Rectal smooth muscle tissue (tissue), 1 donor: ENCODE measurements at regions not wholly inside any gene's neighbourhood (a gene's known extent, or its start where the extent isn't known, plus 50 kb on each side); places are given as distances from the start of the nearest gene placed in this dataset.
"Not testable (repeated sequence)": the region's sequence is repeated elsewhere in the genome, so short reads cannot be mapped to it uniquely, and the experiment has no call there.

Experiments
- H3K27ac ChIP-seq: one replicate; pipeline ENCODE4 v1.7.0; 2013; ENCODE audit warnings: low read depth, low read length, inconsistent platforms
- H3K27me3 ChIP-seq: one replicate; pipeline ENCODE4 v1.7.0; 2013; ENCODE audit warnings: low read length; ENCODE audit not compliant: control insufficient read depth, insufficient read depth
- H3K36me3 ChIP-seq: one replicate; pipeline ENCODE4 v1.7.0; 2013; ENCODE audit warnings: low read length; ENCODE audit not compliant: control insufficient read depth, insufficient read depth
- H3K4me1 ChIP-seq: one replicate; pipeline ENCODE4 v1.7.0; 2013; ENCODE audit warnings: low read length; ENCODE audit not compliant: control insufficient read depth, insufficient read depth
- H3K4me3 ChIP-seq: one replicate; pipeline ENCODE4 v1.7.0; 2013; ENCODE audit warnings: low read length
- H3K9ac ChIP-seq: one replicate; pipeline ENCODE4 v1.7.0; 2013; ENCODE audit warnings: low read length

- H3K36me3 ChIP-seq: no peaks in the 10 kb centered on the region
- no peaks in the 10 kb centered on the region for H3K27me3 ChIP-seq
- no peak overlapping the region for H3K4me3 ChIP-seq
- no peaks in the 10 kb centered on the region for H3K4me1 ChIP-seq
- no peak overlapping the region for H3K9ac ChIP-seq
- H3K27ac ChIP-seq: no peak overlapping the region
Measured at GRCh38 chr1:244139655-244140054, 88.6 kb downstream of the ZBTB18 start.

- no peak overlapping the region for H3K4me3 ChIP-seq
- H3K27me3 ChIP-seq: no peaks in the 10 kb centered on the region
Measured at GRCh38 chr1:244140420-244140819, 89.3 kb downstream of the ZBTB18 start.

GRCh38 chr1:244144053-244144452 is 93.0 kb downstream of the ZBTB18 start:
- H3K27ac ChIP-seq: no peak overlapping the region
- H3K27me3 ChIP-seq: no peaks in the 10 kb centered on the region
- H3K4me3 ChIP-seq: no peak overlapping the region
- no peak overlapping the region for H3K9ac ChIP-seq
- no peaks in the 10 kb centered on the region for H3K36me3 ChIP-seq
- H3K4me1 ChIP-seq: no peaks in the 10 kb centered on the region

More at GRCh38 chr1:244140420-244140819, 89.3 kb downstream of the ZBTB18 start:
- H3K9ac ChIP-seq: no peak overlapping the region
- H3K27ac ChIP-seq: no peak overlapping the region
- no peaks in the 10 kb centered on the region for H3K4me1 ChIP-seq
- no peaks in the 10 kb centered on the region for H3K36me3 ChIP-seq

GRCh38 chr1:244150071-244150470 is 99.0 kb downstream of the ZBTB18 start:
- Histone ChIP-seq H3K27ac (no peak overlapping the region), H3K4me3 (no peak overlapping the region), H3K27me3 (no peaks in the 10 kb centered on the region), H3K36me3 (no peaks in the 10 kb centered on the region), H3K4me1 (no peaks in the 10 kb centered on the region), H3K9ac (no peak overlapping the region)

GRCh38 chr1:244150665-244151064 is 99.6 kb downstream of the ZBTB18 start:
- Histone ChIP-seq H3K27me3 (no peaks in the 10 kb centered on the region), H3K27ac (no peak overlapping the region), H3K4me3 (no peak overlapping the region)

DNA sequence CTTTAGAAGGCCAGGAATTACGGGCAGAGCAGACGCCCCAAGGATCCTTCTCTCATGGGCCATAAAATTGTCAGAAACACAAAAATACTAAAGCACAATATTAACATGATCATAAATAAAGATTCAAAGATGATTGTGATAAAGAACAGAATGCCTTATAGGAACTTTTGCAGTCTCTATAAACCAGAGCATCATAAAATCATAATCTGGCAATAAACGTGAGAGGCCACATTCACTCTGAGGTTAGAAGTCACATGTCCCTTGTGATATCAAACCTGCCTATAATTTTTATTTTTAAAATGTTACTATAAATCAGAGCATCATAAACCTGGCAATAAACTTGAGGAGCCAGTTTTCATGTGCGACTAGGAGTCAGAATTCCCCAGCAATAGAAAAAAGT is 100.5 kb downstream of the ZBTB18 start:
- Histone ChIP-seq H3K27me3 (no peaks in the 10 kb centered on the region), H3K36me3 (no peaks in the 10 kb centered on the region), H3K27ac (no peak overlapping the region), H3K4me1 (no peaks in the 10 kb centered on the region), H3K4me3 (no peak overlapping the region), H3K9ac (no peak overlapping the region)

More at GRCh38 chr1:244150665-244151064, 99.6 kb downstream of the ZBTB18 start:
- Histone ChIP-seq H3K36me3 (no peaks in the 10 kb centered on the region), H3K9ac (no peak overlapping the region), H3K4me1 (no peaks in the 10 kb centered on the region)

GRCh38 chr1:244154508-244154871 is 103.4 kb downstream of the ZBTB18 start:
- Histone ChIP-seq H3K27ac (no peak overlapping the region), H3K4me3 (no peak overlapping the region), H3K4me1 (no peaks in the 10 kb centered on the region), H3K27me3 (no peaks in the 10 kb centered on the region), H3K36me3 (no peaks in the 10 kb centered on the region), H3K9ac (no peak overlapping the region)

- no peak overlapping the region for H3K9ac ChIP-seq
- no peak overlapping the region for H3K27ac ChIP-seq
- no peak overlapping the region for H3K4me3 ChIP-seq
Measured at GRCh38 chr1:244154872-244155531, 103.9 kb downstream of the ZBTB18 start.

GRCh38 chr1:244155661-244156060 is 104.6 kb downstream of the ZBTB18 start:
- Histone ChIP-seq H3K9ac (no peak overlapping the region), H3K27ac (no peak overlapping the region), H3K27me3 (no peaks in the 10 kb centered on the region), H3K4me3 (no peak overlapping the region), H3K36me3 (no peaks in the 10 kb centered on the region), H3K4me1 (no peaks in the 10 kb centered on the region)

More at GRCh38 chr1:244154872-244155531, 103.9 kb downstream of the ZBTB18 start:
- Histone ChIP-seq H3K4me1 (no peaks in the 10 kb centered on the region), H3K27me3 (no peaks in the 10 kb centered on the region), H3K36me3 (no peaks in the 10 kb centered on the region)

GRCh38 chr1:244156617-244157016 is 105.5 kb downstream of the ZBTB18 start:
- H3K36me3 ChIP-seq, H3K4me3 ChIP-seq, H3K9ac ChIP-seq, H3K27ac ChIP-seq, H3K27me3 ChIP-seq, H3K4me1 ChIP-seq: not testable (repeated sequence)

GRCh38 chr1:244157731-244158438 is 106.8 kb downstream of the ZBTB18 start:
- H3K27me3 ChIP-seq: no peaks in the 10 kb centered on the region
- H3K27ac ChIP-seq: no peak overlapping the region
- H3K9ac ChIP-seq: no peak overlapping the region
- H3K4me1 ChIP-seq: no peaks in the 10 kb centered on the region
- H3K36me3 ChIP-seq: no peaks in the 10 kb centered on the region
- no peak overlapping the region for H3K4me3 ChIP-seq

DNA sequence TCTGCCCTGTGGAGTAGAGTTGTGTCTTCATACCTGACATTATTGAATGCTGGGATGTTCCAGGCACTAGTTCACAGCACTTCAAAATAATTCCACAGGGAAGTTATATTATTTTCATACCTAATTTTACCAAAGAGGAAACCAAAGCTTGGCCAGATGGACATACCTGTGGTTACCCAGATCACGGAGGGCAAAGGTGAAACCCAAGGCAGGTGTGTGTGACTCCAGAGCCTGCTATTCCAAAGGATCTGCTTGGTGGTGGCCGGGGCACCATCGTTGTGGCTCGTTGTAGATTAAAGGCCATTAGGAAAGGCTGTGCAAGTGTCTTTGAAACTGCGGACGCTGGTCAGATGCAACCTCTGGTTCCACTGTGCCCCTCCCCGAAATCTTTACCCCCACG is 108.6 kb downstream of the ZBTB18 start:
- Histone ChIP-seq H3K36me3 (no peaks in the 10 kb centered on the region), H3K4me3 (no peak overlapping the region), H3K9ac (no peak overlapping the region), H3K27ac (no peak overlapping the region), H3K4me1 (no peaks in the 10 kb centered on the region), H3K27me3 (no peaks in the 10 kb centered on the region)
